GM23338 (cell line): ENCODE measurements at regions not wholly inside any gene's neighbourhood (a gene's known extent, or its start where the extent isn't known, plus 50 kb on each side); places are given as distances from the start of the nearest gene placed in this dataset.
"Not testable (repeated sequence)": the region's sequence is repeated elsewhere in the genome, so short reads cannot be mapped to it uniquely, and the experiment has no call there.

Experiments
- ATAC-seq: fragments of 200-7000 bp; cut with Tn5 transposase; 3 replicates; pipeline ENCODE4 v1.9.1; 2020
- DNase-seq: peaks from one replicate; pipeline ENCODE4 v3.0.0-alpha.2; 2015; ENCODE audit warnings: low spot score
- H2AFZ ChIP-seq: fragments of 200-600 bp; sonication (generic); 2 replicates; pipeline ENCODE4 v1.8.0; 2016; ENCODE audit warnings: antibody characterized with exemption, mild to moderate bottlenecking, moderate library complexity
- H3F3A ChIP-seq: fragments of 200-600 bp; sonication (generic); replicated peaks from 2 replicates; pipeline ENCODE4 v1.8.0; 2017; ENCODE audit warnings: antibody characterized with exemption, mixed run types, low read depth
- H3K27ac ChIP-seq: fragments of 200-600 bp; sonication (generic); 2 replicates; pipeline ENCODE4 v1.6.1; 2016; ENCODE audit warnings: low read depth
- H3K27me3 ChIP-seq: fragments of 200-600 bp; sonication (generic); 2 replicates; pipeline ENCODE4 v1.8.0; 2016; ENCODE audit warnings: mild to moderate bottlenecking, mixed run types, moderate library complexity; ENCODE audit not compliant: insufficient read depth
- H3K36me3 ChIP-seq: fragments of 200-600 bp; sonication (generic); 2 replicates; pipeline ENCODE4 v1.8.0; 2016; ENCODE audit warnings: mild to moderate bottlenecking; ENCODE audit not compliant: insufficient read depth
- H3K4me1 ChIP-seq: fragments of 200-600 bp; sonication (generic); 2 replicates; pipeline ENCODE4 v1.8.0; 2016; ENCODE audit warnings: mild to moderate bottlenecking, moderate library complexity; ENCODE audit not compliant: insufficient read depth
- H3K4me2 ChIP-seq: fragments of 200-600 bp; sonication (generic); 2 replicates; pipeline ENCODE4 v1.7.1; 2017; ENCODE audit warnings: mixed run types
- H3K4me3 ChIP-seq: fragments of 200-600 bp; sonication (generic); 2 replicates; pipeline ENCODE4 v1.6.1; 2016; ENCODE audit warnings: mixed run types
- H3K79me2 ChIP-seq: fragments of 200-600 bp; sonication (generic); replicated peaks from 2 replicates; pipeline ENCODE4 v1.8.0; 2017; ENCODE audit warnings: mild to moderate bottlenecking; ENCODE audit not compliant: insufficient read depth
- H3K9me2 ChIP-seq: fragments of 200-600 bp; sonication (generic); 2 replicates; pipeline ENCODE4 v1.8.0; 2017; ENCODE audit not compliant: insufficient read depth
- H4K20me1 ChIP-seq: fragments of 200-600 bp; sonication (generic); replicated peaks from 2 replicates; pipeline ENCODE4 v1.8.0; 2017; ENCODE audit warnings: mild to moderate bottlenecking; ENCODE audit not compliant: insufficient read depth
- H3K27ac Mint-ChIP-seq: 2 replicates; pipeline ENCODE4 v1.8.0; 2020; ENCODE audit warnings: inconsistent platforms, mild to moderate bottlenecking, moderate library complexity, mixed read lengths
- H3K27me3 Mint-ChIP-seq: 3 replicates; pipeline ENCODE4 v1.8.0; 2022; ENCODE audit warnings: low read depth, mild to moderate bottlenecking, moderate library complexity, mixed read lengths, inconsistent platforms; ENCODE audit not compliant: insufficient read depth, poor library complexity
- H3K36me3 Mint-ChIP-seq: 3 replicates; pipeline ENCODE4 v1.8.0; 2021; ENCODE audit warnings: low read depth, mild to moderate bottlenecking, inconsistent platforms, moderate library complexity, mixed read lengths
- H3K4me1 Mint-ChIP-seq: 3 replicates; pipeline ENCODE4 v1.8.0; 2020; ENCODE audit warnings: mild to moderate bottlenecking, inconsistent platforms, mixed read lengths
- H3K4me3 Mint-ChIP-seq: 3 replicates; pipeline ENCODE4 v1.8.0; 2021; ENCODE audit warnings: moderate library complexity, mild to moderate bottlenecking, inconsistent platforms, mixed read lengths
- H3K9me3 Mint-ChIP-seq: 3 replicates; pipeline ENCODE4 v1.8.0; 2020; ENCODE audit warnings: moderate library complexity, mild to moderate bottlenecking, inconsistent platforms, mixed read lengths
- EZH2phosphoT487 ChIP-seq: fragments of 200-600 bp; sonication (generic); IDR thresholded peaks from one replicate; pipeline ENCODE4 v1.8.1; 2018; ENCODE audit warnings: antibody characterized with exemption; ENCODE audit not compliant: unreplicated experiment
- POLR2AphosphoS5 ChIP-seq: IDR thresholded peaks from 2 replicates; pipeline ENCODE4 v1.6.1; 2016; ENCODE audit warnings: antibody characterized with exemption, low read depth
- STAT1 ChIP-seq: IDR thresholded peaks from one replicate; pipeline ENCODE4 v1.6.1; 2016; ENCODE audit warnings: antibody characterized with exemption; ENCODE audit not compliant: unreplicated experiment
- ZNF114 ChIP-seq: fragments of 250-450 bp; sonication (Bioruptor Pico); IDR thresholded peaks from 2 replicates; pipeline ENCODE4 v1.5.0; 2020; ENCODE audit warnings: mild to moderate bottlenecking, moderate library complexity
- TF ChIP-seq, protein P1 (sequence below): IDR thresholded peaks from one replicate; pipeline ENCODE4 v1.6.1; 2018; ENCODE audit warnings: antibody characterized with exemption; ENCODE audit not compliant: unreplicated experiment
- TF ChIP-seq, protein P2 (sequence below): fragments of 250-450 bp; sonication (Bioruptor Pico); IDR thresholded peaks from 2 replicates; pipeline ENCODE4 v1.5.0; 2020; ENCODE audit warnings: mild to moderate bottlenecking, moderate library complexity
- TF ChIP-seq, protein P3 (sequence below): IDR thresholded peaks from 2 replicates; pipeline ENCODE4 v1.6.1; 2016; ENCODE audit warnings: antibody characterized with exemption

DNA sequence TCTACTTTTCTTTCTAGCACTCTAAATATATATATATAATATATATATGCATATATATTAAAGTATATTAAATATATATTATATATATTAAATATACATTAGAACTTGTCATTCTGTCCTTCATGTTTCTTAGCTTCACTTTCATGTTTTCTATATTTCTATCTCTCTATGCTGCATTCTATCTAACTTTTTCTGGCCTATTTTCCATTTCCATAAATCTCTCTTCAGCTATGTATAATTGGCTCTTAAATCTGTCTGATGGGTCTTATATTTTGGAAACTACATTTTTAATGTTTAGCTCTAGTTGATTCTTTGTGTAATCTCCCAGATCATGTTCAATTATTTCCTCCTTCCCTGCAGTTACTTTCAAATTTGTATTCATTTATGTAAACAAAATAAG lies 72.2 kb downstream of the MTNR1B start:
- Histone ChIP-seq H3K4me3 (no peak overlapping the region), H2AFZ (no peak overlapping the region), H3F3A (no peaks in the 10 kb centered on the region), H3K27me3 (no peaks in the 10 kb centered on the region), H3K27ac (no peak overlapping the region), H3K9me2 (no peaks in the 10 kb centered on the region), H3K4me1 (no peaks in the 10 kb centered on the region), H3K36me3 (peaks cover 16% of the 10 kb centered on the region), H4K20me1 (no peaks in the 10 kb centered on the region), H3K4me2 (no peak overlapping the region), H3K79me2 (no peaks in the 10 kb centered on the region)
- ATAC-seq: no peak
- no peaks in the 10 kb centered on the region for H3K4me1 Mint-ChIP-seq
- H3K4me3 Mint-ChIP-seq: no peak overlapping the region
- DNase-seq: no peak
- H3K36me3 Mint-ChIP-seq: peaks cover 28% of the 10 kb centered on the region
- TF ChIP-seq POLR2AphosphoS5: no peak
- peaks cover 34% of the 10 kb centered on the region for H3K9me3 Mint-ChIP-seq
- no peak overlapping the region for H3K27ac Mint-ChIP-seq
- peaks cover 2% of the 10 kb centered on the region for H3K27me3 Mint-ChIP-seq

DNA sequence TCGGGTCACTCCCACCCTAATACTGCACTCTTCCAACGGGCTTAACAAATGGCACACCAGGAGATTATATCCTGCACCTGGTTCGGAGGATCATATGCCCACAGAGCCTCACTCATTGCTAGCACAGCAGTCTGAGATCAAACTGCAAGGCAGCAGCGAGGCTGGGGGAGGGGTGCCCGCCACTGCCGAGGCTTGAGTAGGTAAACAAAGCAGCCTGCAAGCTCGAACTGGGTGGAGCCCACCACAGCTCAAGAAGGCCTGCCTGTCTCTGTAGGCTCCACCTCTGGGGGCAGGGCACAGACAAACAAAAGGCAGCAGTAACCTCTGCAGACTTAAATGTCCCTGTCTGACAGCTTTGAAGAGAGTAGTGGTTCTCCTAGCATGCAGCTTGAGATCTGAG lies 73.7 kb downstream of the MTNR1B start:
- ATAC-seq: not testable (repeated sequence)

DNA sequence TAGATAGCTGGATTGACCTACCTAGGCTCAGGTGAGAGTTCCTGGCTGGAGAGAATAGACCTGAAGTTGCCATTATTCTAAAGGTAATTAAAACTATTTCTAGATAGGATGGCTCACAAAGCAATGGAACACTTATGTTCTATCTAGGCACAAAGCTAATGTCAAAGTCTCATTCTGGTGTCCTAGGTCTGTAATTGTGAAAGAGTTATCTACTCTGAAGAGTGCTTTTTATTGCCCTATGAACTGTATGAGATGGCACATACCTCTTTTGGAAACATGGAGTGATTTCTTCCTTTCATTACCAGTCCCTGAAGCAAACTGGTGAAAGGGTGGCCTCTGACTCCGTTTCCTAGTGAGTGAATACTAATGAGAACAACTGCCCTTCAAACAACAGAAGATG lies 80.3 kb downstream of the MTNR1B start:
- Mint-ChIP-seq H3K27me3 (no peaks in the 10 kb centered on the region), H3K27ac (no peak overlapping the region), H3K36me3 (no peaks in the 10 kb centered on the region; the same call in 2 of the 3 replicates), H3K9me3 (peaks cover 3% of the 10 kb centered on the region; the same call in 1 of the 3 replicates), H3K4me1 (no peaks in the 10 kb centered on the region), H3K4me3 (no peak overlapping the region)
- Histone ChIP-seq H3K4me3 (no peak overlapping the region), H3K27ac (no peak overlapping the region), H3K27me3 (no peaks in the 10 kb centered on the region), H3K79me2 (no peaks in the 10 kb centered on the region), H4K20me1 (no peaks in the 10 kb centered on the region), H2AFZ (no peak overlapping the region), H3K4me2 (no peak overlapping the region), H3F3A (no peaks in the 10 kb centered on the region), H3K9me2 (no peaks in the 10 kb centered on the region), H3K36me3 (no peaks in the 10 kb centered on the region), H3K4me1 (no peaks in the 10 kb centered on the region)
- DNase-seq (no peak), ATAC-seq (no peak)
- no peak for TF ChIP-seq ZNF114
- TF ChIP-seq, protein P1, sequence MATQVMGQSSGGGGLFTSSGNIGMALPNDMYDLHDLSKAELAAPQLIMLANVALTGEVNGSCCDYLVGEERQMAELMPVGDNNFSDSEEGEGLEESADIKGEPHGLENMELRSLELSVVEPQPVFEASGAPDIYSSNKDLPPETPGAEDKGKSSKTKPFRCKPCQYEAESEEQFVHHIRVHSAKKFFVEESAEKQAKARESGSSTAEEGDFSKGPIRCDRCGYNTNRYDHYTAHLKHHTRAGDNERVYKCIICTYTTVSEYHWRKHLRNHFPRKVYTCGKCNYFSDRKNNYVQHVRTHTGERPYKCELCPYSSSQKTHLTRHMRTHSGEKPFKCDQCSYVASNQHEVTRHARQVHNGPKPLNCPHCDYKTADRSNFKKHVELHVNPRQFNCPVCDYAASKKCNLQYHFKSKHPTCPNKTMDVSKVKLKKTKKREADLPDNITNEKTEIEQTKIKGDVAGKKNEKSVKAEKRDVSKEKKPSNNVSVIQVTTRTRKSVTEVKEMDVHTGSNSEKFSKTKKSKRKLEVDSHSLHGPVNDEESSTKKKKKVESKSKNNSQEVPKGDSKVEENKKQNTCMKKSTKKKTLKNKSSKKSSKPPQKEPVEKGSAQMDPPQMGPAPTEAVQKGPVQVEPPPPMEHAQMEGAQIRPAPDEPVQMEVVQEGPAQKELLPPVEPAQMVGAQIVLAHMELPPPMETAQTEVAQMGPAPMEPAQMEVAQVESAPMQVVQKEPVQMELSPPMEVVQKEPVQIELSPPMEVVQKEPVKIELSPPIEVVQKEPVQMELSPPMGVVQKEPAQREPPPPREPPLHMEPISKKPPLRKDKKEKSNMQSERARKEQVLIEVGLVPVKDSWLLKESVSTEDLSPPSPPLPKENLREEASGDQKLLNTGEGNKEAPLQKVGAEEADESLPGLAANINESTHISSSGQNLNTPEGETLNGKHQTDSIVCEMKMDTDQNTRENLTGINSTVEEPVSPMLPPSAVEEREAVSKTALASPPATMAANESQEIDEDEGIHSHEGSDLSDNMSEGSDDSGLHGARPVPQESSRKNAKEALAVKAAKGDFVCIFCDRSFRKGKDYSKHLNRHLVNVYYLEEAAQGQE: no peak
- no peak for TF ChIP-seq STAT1
- TF ChIP-seq, protein P2, sequence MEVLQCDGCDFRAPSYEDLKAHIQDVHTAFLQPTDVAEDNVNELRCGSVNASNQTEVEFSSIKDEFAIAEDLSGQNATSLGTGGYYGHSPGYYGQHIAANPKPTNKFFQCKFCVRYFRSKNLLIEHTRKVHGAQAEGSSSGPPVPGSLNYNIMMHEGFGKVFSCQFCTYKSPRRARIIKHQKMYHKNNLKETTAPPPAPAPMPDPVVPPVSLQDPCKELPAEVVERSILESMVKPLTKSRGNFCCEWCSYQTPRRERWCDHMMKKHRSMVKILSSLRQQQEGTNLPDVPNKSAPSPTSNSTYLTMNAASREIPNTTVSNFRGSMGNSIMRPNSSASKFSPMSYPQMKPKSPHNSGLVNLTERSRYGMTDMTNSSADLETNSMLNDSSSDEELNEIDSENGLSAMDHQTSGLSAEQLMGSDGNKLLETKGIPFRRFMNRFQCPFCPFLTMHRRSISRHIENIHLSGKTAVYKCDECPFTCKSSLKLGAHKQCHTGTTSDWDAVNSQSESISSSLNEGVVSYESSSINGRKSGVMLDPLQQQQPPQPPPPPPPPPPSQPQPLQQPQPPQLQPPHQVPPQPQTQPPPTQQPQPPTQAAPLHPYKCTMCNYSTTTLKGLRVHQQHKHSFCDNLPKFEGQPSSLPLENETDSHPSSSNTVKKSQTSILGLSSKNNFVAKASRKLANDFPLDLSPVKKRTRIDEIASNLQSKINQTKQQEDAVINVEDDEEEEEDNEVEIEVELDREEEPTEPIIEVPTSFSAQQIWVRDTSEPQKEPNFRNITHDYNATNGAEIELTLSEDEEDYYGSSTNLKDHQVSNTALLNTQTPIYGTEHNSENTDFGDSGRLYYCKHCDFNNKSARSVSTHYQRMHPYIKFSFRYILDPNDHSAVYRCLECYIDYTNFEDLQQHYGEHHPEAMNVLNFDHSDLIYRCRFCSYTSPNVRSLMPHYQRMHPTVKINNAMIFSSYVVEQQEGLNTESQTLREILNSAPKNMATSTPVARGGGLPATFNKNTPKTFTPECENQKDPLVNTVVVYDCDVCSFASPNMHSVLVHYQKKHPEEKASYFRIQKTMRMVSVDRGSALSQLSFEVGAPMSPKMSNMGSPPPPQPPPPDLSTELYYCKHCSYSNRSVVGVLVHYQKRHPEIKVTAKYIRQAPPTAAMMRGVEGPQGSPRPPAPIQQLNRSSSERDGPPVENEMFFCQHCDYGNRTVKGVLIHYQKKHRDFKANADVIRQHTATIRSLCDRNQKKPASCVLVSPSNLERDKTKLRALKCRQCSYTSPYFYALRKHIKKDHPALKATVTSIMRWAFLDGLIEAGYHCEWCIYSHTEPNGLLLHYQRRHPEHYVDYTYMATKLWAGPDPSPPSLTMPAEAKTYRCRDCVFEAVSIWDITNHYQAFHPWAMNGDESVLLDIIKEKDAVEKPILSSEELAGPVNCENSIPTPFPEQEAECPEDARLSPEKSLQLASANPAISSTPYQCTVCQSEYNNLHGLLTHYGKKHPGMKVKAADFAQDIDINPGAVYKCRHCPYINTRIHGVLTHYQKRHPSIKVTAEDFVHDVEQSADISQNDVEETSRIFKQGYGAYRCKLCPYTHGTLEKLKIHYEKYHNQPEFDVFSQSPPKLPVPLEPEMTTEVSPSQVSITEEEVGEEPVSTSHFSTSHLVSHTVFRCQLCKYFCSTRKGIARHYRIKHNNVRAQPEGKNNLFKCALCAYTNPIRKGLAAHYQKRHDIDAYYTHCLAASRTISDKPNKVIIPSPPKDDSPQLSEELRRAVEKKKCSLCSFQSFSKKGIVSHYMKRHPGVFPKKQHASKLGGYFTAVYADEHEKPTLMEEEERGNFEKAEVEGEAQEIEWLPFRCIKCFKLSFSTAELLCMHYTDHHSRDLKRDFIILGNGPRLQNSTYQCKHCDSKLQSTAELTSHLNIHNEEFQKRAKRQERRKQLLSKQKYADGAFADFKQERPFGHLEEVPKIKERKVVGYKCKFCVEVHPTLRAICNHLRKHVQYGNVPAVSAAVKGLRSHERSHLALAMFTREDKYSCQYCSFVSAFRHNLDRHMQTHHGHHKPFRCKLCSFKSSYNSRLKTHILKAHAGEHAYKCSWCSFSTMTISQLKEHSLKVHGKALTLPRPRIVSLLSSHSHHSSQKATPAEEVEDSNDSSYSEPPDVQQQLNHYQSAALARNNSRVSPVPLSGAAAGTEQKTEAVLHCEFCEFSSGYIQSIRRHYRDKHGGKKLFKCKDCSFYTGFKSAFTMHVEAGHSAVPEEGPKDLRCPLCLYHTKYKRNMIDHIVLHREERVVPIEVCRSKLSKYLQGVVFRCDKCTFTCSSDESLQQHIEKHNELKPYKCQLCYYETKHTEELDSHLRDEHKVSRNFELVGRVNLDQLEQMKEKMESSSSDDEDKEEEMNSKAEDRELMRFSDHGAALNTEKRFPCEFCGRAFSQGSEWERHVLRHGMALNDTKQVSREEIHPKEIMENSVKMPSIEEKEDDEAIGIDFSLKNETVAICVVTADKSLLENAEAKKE: no peak
- TF ChIP-seq POLR2AphosphoS5: no peak
- TF ChIP-seq, protein P3, sequence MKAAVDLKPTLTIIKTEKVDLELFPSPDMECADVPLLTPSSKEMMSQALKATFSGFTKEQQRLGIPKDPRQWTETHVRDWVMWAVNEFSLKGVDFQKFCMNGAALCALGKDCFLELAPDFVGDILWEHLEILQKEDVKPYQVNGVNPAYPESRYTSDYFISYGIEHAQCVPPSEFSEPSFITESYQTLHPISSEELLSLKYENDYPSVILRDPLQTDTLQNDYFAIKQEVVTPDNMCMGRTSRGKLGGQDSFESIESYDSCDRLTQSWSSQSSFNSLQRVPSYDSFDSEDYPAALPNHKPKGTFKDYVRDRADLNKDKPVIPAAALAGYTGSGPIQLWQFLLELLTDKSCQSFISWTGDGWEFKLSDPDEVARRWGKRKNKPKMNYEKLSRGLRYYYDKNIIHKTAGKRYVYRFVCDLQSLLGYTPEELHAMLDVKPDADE: no peak
- no peak for TF ChIP-seq EZH2phosphoT487

More for the DNA sequence above, 73.7 kb downstream of the MTNR1B start:
- H3K27ac ChIP-seq, H4K20me1 ChIP-seq, H3K9me2 ChIP-seq, H3K4me1 ChIP-seq, H3K79me2 ChIP-seq, H3K4me2 ChIP-seq, DNase-seq, H3K27me3 ChIP-seq, H3K4me1 Mint-ChIP-seq, H3K27ac Mint-ChIP-seq, H3K27me3 Mint-ChIP-seq, H2AFZ ChIP-seq, H3K4me3 Mint-ChIP-seq, H3F3A ChIP-seq, H3K4me3 ChIP-seq: not testable (repeated sequence)
- peaks cover 16% of the 10 kb centered on the region for H3K36me3 ChIP-seq
- peaks cover 34% of the 10 kb centered on the region for H3K9me3 Mint-ChIP-seq
- peaks cover 28% of the 10 kb centered on the region for H3K36me3 Mint-ChIP-seq
